Heart right ventricle (tissue), 16 donors: ENCODE measurements at regions not wholly inside any gene's neighbourhood (a gene's known extent, or its start where the extent isn't known, plus 50 kb on each side); places are given as distances from the start of the nearest gene placed in this dataset.

Experiments
- ATAC-seq, 8 donors: fragments of 200-7000 bp; cut with Tn5 transposase; one replicate each; pipeline ENCODE4 v1.9.1; 2020; ENCODE audit warnings: mild to moderate bottlenecking in 8 of 8, moderate library complexity in 8 of 8, moderate number of reproducible peaks in 1 of 8
- DNase-seq, 2 donors: peaks; one replicate each; pipeline ENCODE4 v3.0.0-alpha.2; 2020
- H3K27ac ChIP-seq, 10 donors: fragments of 200-600 bp; sonication (generic) in 2 of 10; one replicate each; pipeline versions ENCODE4 v1.5.0 to v1.8.0; 2020 to 2022; ENCODE audit warnings: mild to moderate bottlenecking in 3 of 10
- H3K27me3 ChIP-seq, 7 donors: fragments of 200-600 bp; one replicate each; pipeline ENCODE4 v1.8.0; 2021 to 2022; ENCODE audit warnings: mild to moderate bottlenecking in 2 of 7
- H3K36me3 ChIP-seq, 9 donors: fragments of 200-600 bp; sonication (generic) in 1 of 9; one replicate each; pipeline versions ENCODE4 v1.5.0 to v1.8.0; 2020 to 2022; ENCODE audit warnings: mild to moderate bottlenecking in 2 of 9
- H3K4me1 ChIP-seq, 9 donors: fragments of 200-600 bp; sonication (generic) in 1 of 9; one replicate each; pipeline versions ENCODE4 v1.5.0 to v1.8.0; 2020 to 2022; ENCODE audit warnings: mild to moderate bottlenecking in 4 of 9
- H3K4me3 ChIP-seq, 10 donors: fragments of 200-600 bp; sonication (generic) in 2 of 10; one replicate each; pipeline versions ENCODE4 v1.5.0 to v1.8.0; 2020 to 2022; ENCODE audit warnings: mild to moderate bottlenecking in 7 of 10, moderate library complexity in 2 of 10
- H3K9me3 ChIP-seq, 11 donors: fragments of 200-600 bp in 10 of 11; sonication (generic) in 2 of 11; one replicate each; pipeline versions ENCODE4 v1.5.0 to v1.8.0; 2013 to 2022; ENCODE audit warnings: mild to moderate bottlenecking in 2 of 11, control low read depth in 1 of 11, moderate library complexity in 1 of 11
- CTCF ChIP-seq, 9 donors: fragments of 200-600 bp; sonication (generic) in 2 of 9; IDR thresholded peaks; one replicate each; pipeline versions ENCODE4 v1.5.0 to v1.8.0; 2021 to 2022; ENCODE audit warnings: antibody characterized with exemption in 9 of 9, mild to moderate bottlenecking in 5 of 9, moderate library complexity in 1 of 9
- WGBS, 2 donors: extraction: QIAGEN DNeasy Blood & Tissue Kit; methylation state at CpG; one replicate each; pipeline ENCODE4 v1.1.7; 2013; ENCODE audit warnings: inconsistent platforms in 1 of 2; 5-methylcytosine and 5-hydroxymethylcytosine counted together
- intact Hi-C, 10 donors: fragments of 100-400 bp; cut with DNase I; formaldehyde crosslinking; loops; one replicate each; pipeline versions ENCODE4 v1.11.1 to v1.14.2; 2022
- donor health status: Arrhythmogenic right ventricular cardiomyopathy.
- donor health status: ischemic (EF 13 %, LVEDD 7.1; RV severe dilation, severe dysfunction).
- donor health status: healthy with polysubstance abuse.
- donor health status: DM: no; HTN: yes; CAD: no.
- donor health status: DM: no; HTN: no; CAD: no.
- donor health status: ischemic (EF 25% LVEDD 6.9; RV normal size, moderate dysfunction).
- donor health status: ischemic (EF 25% LVEDD 5.7; RV mildly dilated, moderate dysfunction).
- donor health status: healthy.
- donor health status: DM: yes; HTN: yes; CAD: no.
- donor health status: Ischemic cardiomyopathy.
- donor health status: ischemic (EF 35%, LVEDD 5.7; RV mildly dilated, moderate dysfunction).
- donor health status: nonischemic (EF 11% LVEDD 7.7; RV severe dilation, severe dysfunction).
- donor health status: DM: yes; HTN: yes; CAD: no.
- donor health status: PGD.
- donor health status: ischemic (EF 29% LVEDD 5.4; RV normal size, mild dysfunction).
- donor health status: nonischemic (EF 23%, LVEDD 6.1; RV moderate dilation, normal function).

GRCh38 chr2:76378140-76378539, 667.4 kb upstream of the GCFC2 start:
- ATAC-seq (no peak), DNase-seq (no peak)
- Histone ChIP-seq H3K4me1 (peaks cover 0 to 7% (median 0%) of the 10 kb centered on the region in 9 donors), H3K36me3 (no peaks in the 10 kb centered on the region), H3K27ac (no peak overlapping the region), H3K27me3 (no peaks in the 10 kb centered on the region), H3K9me3 (no peaks in the 10 kb centered on the region), H3K4me3 (no peak overlapping the region)
- intact Hi-C loops, result loop anchor here in 1 of 10 donors (1.0 kb wide), 1 partner anchor 25 kb away; no protein-coding TSS in a partner anchor
- TF ChIP-seq CTCF (IDR thresholded peaks at IDR 0.05), result no peak
- WGBS, 2 donors, result 87 to 89% methylated on average over 1 of the region's 1 CpG

GRCh38 chr2:76341439-76341838, 630.7 kb upstream of the GCFC2 start:
- no peak for DNase-seq
- H3K36me3 ChIP-seq, result no peaks in the 10 kb centered on the region
- no peak for TF ChIP-seq CTCF (IDR thresholded peaks at IDR 0.05)
- H3K9me3 ChIP-seq, result peaks cover 0 to 11% (median 0%) of the 10 kb centered on the region in 11 donors
- WGBS, 2 donors, result 67 to 80% methylated on average over 2 of the region's 2 CpGs
- no peak overlapping the region for H3K27ac ChIP-seq
- no peak for ATAC-seq
- H3K4me3 ChIP-seq, result no peak overlapping the region
- no peaks in the 10 kb centered on the region for H3K27me3 ChIP-seq
- intact Hi-C loops, result no loop called here
- H3K4me1 ChIP-seq, result no peaks in the 10 kb centered on the region

GRCh38 chr2:76332871-76333270, 622.2 kb upstream of the GCFC2 start:
- H3K4me3 ChIP-seq, result no peak overlapping the region
- H3K4me1 ChIP-seq, result no peaks in the 10 kb centered on the region
- intact Hi-C loops, result no loop called here
- no peak for DNase-seq
- no peak overlapping the region for H3K27ac ChIP-seq
- WGBS, 2 donors, result 95 to 96% methylated on average over 2 of the region's 2 CpGs
- no peak for TF ChIP-seq CTCF (IDR thresholded peaks at IDR 0.05)
- no peaks in the 10 kb centered on the region for H3K27me3 ChIP-seq
- H3K9me3 ChIP-seq, result peaks cover 0 to 8% (median 0%) of the 10 kb centered on the region in 11 donors
- no peaks in the 10 kb centered on the region for H3K36me3 ChIP-seq
- ATAC-seq, result no peak

GRCh38 chr2:76330865-76331264, 620.1 kb upstream of the GCFC2 start:
- Histone ChIP-seq H3K27ac (no peak overlapping the region), H3K36me3 (no peaks in the 10 kb centered on the region), H3K9me3 (peaks cover 0 to 6% (median 0%) of the 10 kb centered on the region in 11 donors), H3K4me3 (no peak overlapping the region), H3K4me1 (no peaks in the 10 kb centered on the region), H3K27me3 (no peaks in the 10 kb centered on the region)
- intact Hi-C loops, result no loop called here
- no peak for DNase-seq
- ATAC-seq, result no peak
- WGBS, 2 donors, result 84 to 90% methylated on average over 3 of the region's 3 CpGs
- TF ChIP-seq CTCF (IDR thresholded peaks at IDR 0.05), result no peak
